HL-60 (cell line): ENCODE measurements at regions not wholly inside any gene's neighbourhood (a gene's known extent, or its start where the extent isn't known, plus 50 kb on each side); places are given as distances from the start of the nearest gene placed in this dataset.

Experiments used
- DNase-seq, 2 experiments: peaks; one replicate each; pipeline ENCODE4 v3.0.0-alpha.2; 2010 to 2020; ENCODE audit warnings: low read depth in 1 of 2, low spot score in 1 of 2
- H3K27ac ChIP-seq: fragments of 250-450 bp; sonication (Bioruptor Pico); replicated peaks from 2 replicates; pipeline ENCODE4 v1.5.1; 2020; ENCODE audit warnings: mild to moderate bottlenecking, moderate library complexity
- H3K27me3 ChIP-seq: fragments of 250-450 bp; sonication (Bioruptor Pico); 2 replicates; pipeline ENCODE4 v1.5.1; 2021; ENCODE audit warnings: mild to moderate bottlenecking, moderate library complexity; ENCODE audit not compliant: insufficient read depth, poor library complexity, severe bottlenecking
- H3K4me3 ChIP-seq: replicated peaks from 2 replicates; pipeline ENCODE4 v1.5.1; 2011; ENCODE audit warnings: mild to moderate bottlenecking, control low read depth, low read length; ENCODE audit not compliant: insufficient read depth
- CTCF ChIP-seq: IDR thresholded peaks from one replicate; pipeline ENCODE4 v1.5.1; 2011; ENCODE audit warnings: low read length, control low read depth, inconsistent platforms; ENCODE audit not compliant: insufficient read depth
- GABPA ChIP-seq: IDR thresholded peaks from 2 replicates; pipeline ENCODE4 v1.6.1; 2012; ENCODE audit warnings: low read depth
- POLR2AphosphoS5 ChIP-seq: IDR thresholded peaks from 2 replicates; pipeline ENCODE4 v1.6.1; 2012; ENCODE audit warnings: low read depth
- REST ChIP-seq: IDR thresholded peaks from 2 replicates; pipeline ENCODE4 v1.6.1; 2012; ENCODE audit warnings: low read depth; ENCODE audit not compliant: insufficient replicate concordance
- SPI1 ChIP-seq: IDR thresholded peaks from 2 replicates; pipeline ENCODE4 v1.6.1; 2012; ENCODE audit warnings: low read depth, mild to moderate bottlenecking, borderline replicate concordance

GRCh38 chr5:99715921-99716320 lies 787.1 kb upstream of the CHD1 start:
- Histone ChIP-seq H3K27ac (no peak overlapping the region), H3K4me3 (no peak overlapping the region), H3K27me3 (no peaks in the 10 kb centered on the region)
- no peak for DNase-seq
- TF ChIP-seq SPI1 (no peak), REST (no peak), CTCF (no peak), GABPA (no peak), POLR2AphosphoS5 (no peak)

- no peaks in the 10 kb centered on the region for H3K27me3 ChIP-seq
- H3K27ac ChIP-seq: no peak overlapping the region
- TF ChIP-seq SPI1 (no peak), REST (no peak), GABPA (no peak), CTCF (no peak), POLR2AphosphoS5 (no peak)
- no peak for DNase-seq
- no peak overlapping the region for H3K4me3 ChIP-seq
These were observed 777.4 kb upstream of the CHD1 start for GRCh38 chr5:99706160-99706559.

- TF ChIP-seq SPI1 (no peak), REST (no peak), GABPA (no peak), POLR2AphosphoS5 (no peak), CTCF (no peak)
- no peaks in the 10 kb centered on the region for H3K27me3 ChIP-seq
- no peak overlapping the region for H3K4me3 ChIP-seq
- no peak overlapping the region for H3K27ac ChIP-seq
- DNase-seq: no peak
These were observed 773.8 kb upstream of the CHD1 start for GRCh38 chr5:99702565-99702964.
